OCI-LY3 (cell line): ENCODE measurements at regions not wholly inside any gene's neighbourhood (a gene's known extent, or its start where the extent isn't known, plus 50 kb on each side); places are given as distances from the start of the nearest gene placed in this dataset.

Source experiments
- EZH2phosphoT487 ChIP-seq: fragments of 200-600 bp; shearing (Covaris generic); IDR thresholded peaks from 2 replicates; pipeline ENCODE4 v1.6.1; 2018; ENCODE audit warnings: antibody characterized with exemption, mixed run types, low read depth
- TF ChIP-seq, protein P1 (sequence below): fragments of 200-600, 300-600 bp; sonication (generic); IDR thresholded peaks from 2 replicates; pipeline ENCODE4 v1.5.1; 2014; ENCODE audit warnings: antibody characterized with exemption, low read length, low read depth

DNA sequence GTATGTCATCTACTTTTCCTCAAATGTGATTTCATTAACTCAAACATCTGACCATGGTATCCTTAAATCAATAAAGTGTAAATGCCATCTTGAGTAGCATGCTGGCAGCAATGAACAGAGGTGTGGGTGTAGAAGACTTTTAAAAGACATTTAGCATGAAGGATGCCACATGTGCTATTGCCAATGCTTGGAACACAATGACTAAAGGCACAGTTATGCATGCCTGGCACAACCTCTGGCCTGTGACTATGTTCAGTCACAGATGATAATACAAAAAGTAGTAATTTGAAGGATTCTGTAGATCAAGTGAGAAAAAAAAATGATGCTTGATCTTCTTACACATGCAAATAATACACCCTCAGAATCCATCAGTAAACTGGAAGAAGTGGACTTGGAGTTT is 938.9 kb upstream of the ADGRL4 start:
- TF ChIP-seq, protein P1, sequence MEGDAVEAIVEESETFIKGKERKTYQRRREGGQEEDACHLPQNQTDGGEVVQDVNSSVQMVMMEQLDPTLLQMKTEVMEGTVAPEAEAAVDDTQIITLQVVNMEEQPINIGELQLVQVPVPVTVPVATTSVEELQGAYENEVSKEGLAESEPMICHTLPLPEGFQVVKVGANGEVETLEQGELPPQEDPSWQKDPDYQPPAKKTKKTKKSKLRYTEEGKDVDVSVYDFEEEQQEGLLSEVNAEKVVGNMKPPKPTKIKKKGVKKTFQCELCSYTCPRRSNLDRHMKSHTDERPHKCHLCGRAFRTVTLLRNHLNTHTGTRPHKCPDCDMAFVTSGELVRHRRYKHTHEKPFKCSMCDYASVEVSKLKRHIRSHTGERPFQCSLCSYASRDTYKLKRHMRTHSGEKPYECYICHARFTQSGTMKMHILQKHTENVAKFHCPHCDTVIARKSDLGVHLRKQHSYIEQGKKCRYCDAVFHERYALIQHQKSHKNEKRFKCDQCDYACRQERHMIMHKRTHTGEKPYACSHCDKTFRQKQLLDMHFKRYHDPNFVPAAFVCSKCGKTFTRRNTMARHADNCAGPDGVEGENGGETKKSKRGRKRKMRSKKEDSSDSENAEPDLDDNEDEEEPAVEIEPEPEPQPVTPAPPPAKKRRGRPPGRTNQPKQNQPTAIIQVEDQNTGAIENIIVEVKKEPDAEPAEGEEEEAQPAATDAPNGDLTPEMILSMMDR, result no peak
- no peak for TF ChIP-seq EZH2phosphoT487
